AG10803 (cell line): ENCODE measurements at regions not wholly inside any gene's neighbourhood (a gene's known extent, or its start where the extent isn't known, plus 50 kb on each side); places are given as distances from the start of the nearest gene placed in this dataset.

Experiments
- DNase-seq: peaks from one replicate; pipeline ENCODE4 v3.0.0; 2010; ENCODE audit warnings: low read depth
- H3K4me3 ChIP-seq: 2 replicates; pipeline ENCODE4 v1.5.1; 2011; ENCODE audit warnings: mild to moderate bottlenecking, low read length, control low read depth
- CTCF ChIP-seq: conservative IDR thresholded peaks from 2 replicates; pipeline ENCODE4 v1.5.1; 2011; ENCODE audit warnings: mild to moderate bottlenecking, low read length, control low read depth, inconsistent platforms

GRCh38 chr4:11021333-11021732, 336.8 kb upstream of the CLNK start:
- no peak for DNase-seq
- no peak overlapping the region for H3K4me3 ChIP-seq
- no peak for TF ChIP-seq CTCF

GRCh38 chr4:11019451-11020240, 335.1 kb upstream of the CLNK start:
- DNase-seq: no peak
- no peak overlapping the region for H3K4me3 ChIP-seq
- TF ChIP-seq CTCF: no peak

- DNase-seq: no peak
- H3K4me3 ChIP-seq: no peak overlapping the region
- no peak for TF ChIP-seq CTCF
Observed at GRCh38 chr4:11014199-11014598, 329.6 kb upstream of the CLNK start.

- TF ChIP-seq CTCF: no peak
- no peak for DNase-seq
- H3K4me3 ChIP-seq: no peak overlapping the region
Observed at GRCh38 chr4:11013094-11013664, 328.6 kb upstream of the CLNK start.

- no peak for TF ChIP-seq CTCF
- DNase-seq: no peak
- H3K4me3 ChIP-seq: no peak overlapping the region
Observed at GRCh38 chr4:11011249-11011648, 326.7 kb upstream of the CLNK start.

GRCh38 chr4:11010624-11011023, 326.1 kb upstream of the CLNK start:
- no peak overlapping the region for H3K4me3 ChIP-seq
- DNase-seq: no peak
- no peak for TF ChIP-seq CTCF

GRCh38 chr4:11009281-11009680, 324.7 kb upstream of the CLNK start:
- H3K4me3 ChIP-seq: no peak overlapping the region
- DNase-seq: no peak
- TF ChIP-seq CTCF: no peak
